ENCODE measurements at regions not wholly inside any gene's neighbourhood (a gene's known extent, or its start where the extent isn't known, plus 50 kb on each side); places are given as distances from the start of the nearest gene placed in this dataset.

GRCh38 chr2:161042990-161043625 lies 117.1 kb upstream of the TANK start:
- Mint-ChIP-seq H3K4me1 (no peaks in the 10 kb centered on the region), H3K4me3 (no peak overlapping the region), H3K9me3 (no peaks in the 10 kb centered on the region), H3K27ac (no peak overlapping the region), H3K27me3 (no peaks in the 10 kb centered on the region)
- ATAC-seq: no peak
- DNase-seq: no peak

GRCh38 chr2:161044095-161044865 lies 115.9 kb upstream of the TANK start:
- H3K4me1 Mint-ChIP-seq: no peaks in the 10 kb centered on the region
- H3K4me3 Mint-ChIP-seq: no peak overlapping the region
- DNase-seq: no peak
- H3K27me3 Mint-ChIP-seq: peaks cover 2% of the 10 kb centered on the region
- ATAC-seq: no peak
- H3K27ac Mint-ChIP-seq: no peak overlapping the region
- H3K9me3 Mint-ChIP-seq: no peaks in the 10 kb centered on the region

DNA sequence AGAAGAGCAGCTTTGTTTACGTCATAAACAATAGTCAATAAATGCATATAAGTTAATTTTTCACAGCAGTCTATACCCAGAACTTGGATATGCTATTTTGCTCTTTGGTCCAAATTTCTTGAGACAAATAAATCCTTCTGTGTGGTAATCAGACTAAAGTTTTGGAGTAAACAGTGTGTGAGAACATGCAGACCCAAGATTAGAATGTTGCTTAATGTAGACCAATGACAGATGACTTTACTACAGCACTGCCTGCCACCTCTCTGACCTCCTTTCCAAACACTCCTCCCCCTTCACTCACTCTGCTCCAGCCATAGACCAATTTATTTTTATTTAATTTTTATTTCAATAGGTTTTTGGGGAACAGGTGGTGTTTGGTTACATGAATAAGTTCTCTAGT lies 115.3 kb upstream of the TANK start:
- ATAC-seq (no peak), DNase-seq (no peak)
- no peaks in the 10 kb centered on the region for H3K9me3 Mint-ChIP-seq
- H3K27ac Mint-ChIP-seq: no peak overlapping the region
- peaks cover 8% of the 10 kb centered on the region for H3K27me3 Mint-ChIP-seq
- H3K4me1 Mint-ChIP-seq: no peaks in the 10 kb centered on the region
- H3K4me3 Mint-ChIP-seq: no peak overlapping the region

DNA sequence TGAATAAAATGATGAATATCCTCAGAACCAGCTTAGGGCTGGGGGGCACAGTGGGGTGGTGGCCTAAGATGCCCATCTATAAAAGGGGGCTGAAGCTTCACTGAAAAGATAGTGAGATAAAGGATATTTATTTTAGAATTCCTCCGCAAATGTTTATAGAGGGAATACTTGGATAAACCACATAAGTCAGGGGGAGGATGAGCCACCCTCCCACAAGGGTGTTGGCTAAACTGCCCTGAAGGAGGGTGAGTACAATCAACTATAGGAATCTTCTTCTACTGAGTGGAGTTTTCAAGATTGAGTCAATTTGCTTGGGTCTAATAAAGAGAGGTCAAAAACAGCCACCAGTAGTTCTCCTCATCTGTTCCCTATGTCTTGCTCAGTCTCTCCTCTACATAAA lies 114.5 kb upstream of the TANK start:
- H3K4me3 Mint-ChIP-seq: no peak overlapping the region
- H3K4me1 Mint-ChIP-seq: no peaks in the 10 kb centered on the region
- DNase-seq: no peak
- no peaks in the 10 kb centered on the region for H3K9me3 Mint-ChIP-seq
- ATAC-seq: no peak
- peaks cover 16% of the 10 kb centered on the region for H3K27me3 Mint-ChIP-seq
- H3K27ac Mint-ChIP-seq: no peak overlapping the region

GRCh38 chr2:161046876-161047275 lies 113.4 kb upstream of the TANK start:
- no peak for ATAC-seq
- H3K9me3 Mint-ChIP-seq: no peaks in the 10 kb centered on the region

DNA sequence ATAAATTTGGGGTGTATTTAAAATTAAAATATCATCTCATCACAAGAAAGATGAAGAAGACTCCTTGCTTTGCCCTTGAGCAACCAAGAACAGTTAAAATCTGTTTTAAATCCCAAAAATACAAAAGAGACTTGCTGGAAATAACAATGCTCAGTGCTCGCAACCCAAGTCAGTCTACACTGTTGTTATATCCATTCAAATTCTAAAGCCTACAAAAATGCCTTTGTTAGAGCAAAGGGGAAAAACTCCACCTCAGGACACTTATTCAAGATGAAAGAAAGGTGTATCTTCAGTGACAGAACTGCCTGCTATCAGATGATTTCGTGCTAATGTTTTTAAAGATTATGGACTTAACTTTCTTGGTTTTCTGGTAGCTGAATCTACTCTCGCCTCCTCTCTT lies 111.9 kb upstream of the TANK start:
- no peaks in the 10 kb centered on the region for H3K4me1 Mint-ChIP-seq
- DNase-seq (no peak), ATAC-seq (no peak)
- H3K27ac Mint-ChIP-seq: no peak overlapping the region
- H3K27me3 Mint-ChIP-seq: peaks cover 42% of the 10 kb centered on the region
- no peak overlapping the region for H3K4me3 Mint-ChIP-seq
- H3K9me3 Mint-ChIP-seq: no peaks in the 10 kb centered on the region

More at GRCh38 chr2:161046876-161047275, 113.4 kb upstream of the TANK start:
- Mint-ChIP-seq H3K27me3 (peaks cover 28% of the 10 kb centered on the region), H3K4me3 (no peak overlapping the region), H3K4me1 (no peaks in the 10 kb centered on the region), H3K27ac (no peak overlapping the region)
- no peak for DNase-seq

- DNase-seq (no peak), ATAC-seq (no peak)
- H3K4me3 Mint-ChIP-seq: no peak overlapping the region
- H3K27me3 Mint-ChIP-seq: peaks cover 44% of the 10 kb centered on the region
- H3K27ac Mint-ChIP-seq: no peak overlapping the region
- H3K9me3 Mint-ChIP-seq: no peaks in the 10 kb centered on the region
- H3K4me1 Mint-ChIP-seq: no peaks in the 10 kb centered on the region
These were observed 110.7 kb upstream of the TANK start for GRCh38 chr2:161049559-161049958.

GRCh38 chr2:161052214-161052613 lies 108.0 kb upstream of the TANK start:
- DNase-seq: no peak
- ATAC-seq: no peak
- Mint-ChIP-seq H3K4me3 (no peak overlapping the region), H3K27me3 (peaks cover 44% of the 10 kb centered on the region), H3K9me3 (peaks cover 4 to 12% of the 10 kb centered on the region in 2 donors), H3K4me1 (no peaks in the 10 kb centered on the region), H3K27ac (no peak overlapping the region)

DNA sequence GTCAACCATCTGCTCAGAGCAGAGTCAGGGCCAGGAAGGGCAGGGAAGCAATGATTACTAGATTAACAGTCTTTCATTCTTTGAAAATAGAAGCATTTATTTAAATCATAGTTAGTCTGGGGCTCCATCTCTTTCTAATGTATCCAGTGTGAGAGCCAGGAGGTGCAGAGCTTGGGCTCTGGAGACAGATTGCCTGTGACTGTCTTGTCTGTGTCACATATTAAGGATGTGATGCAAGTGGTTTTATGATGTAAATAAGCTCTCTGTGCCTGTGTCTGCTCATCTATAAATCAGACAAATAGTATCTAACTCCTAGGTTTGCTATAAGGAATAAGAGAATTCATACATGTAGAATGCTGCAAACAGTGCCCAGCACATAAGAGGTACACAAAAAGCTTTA lies 104.9 kb upstream of the TANK start:
- H3K27ac Mint-ChIP-seq: no peak overlapping the region
- peaks cover 33% of the 10 kb centered on the region for H3K27me3 Mint-ChIP-seq
- no peaks in the 10 kb centered on the region for H3K4me1 Mint-ChIP-seq
- DNase-seq: no peak
- no peak overlapping the region for H3K4me3 Mint-ChIP-seq
- no peak for ATAC-seq
- peaks cover 7 to 16% of the 10 kb centered on the region in 2 donors for H3K9me3 Mint-ChIP-seq

- ATAC-seq (no peak), DNase-seq (no peak)
- H3K27me3 Mint-ChIP-seq: no peaks in the 10 kb centered on the region
- peaks cover 6% of the 10 kb centered on the region for H3K4me1 Mint-ChIP-seq
- H3K27ac Mint-ChIP-seq: no peak overlapping the region
- H3K9me3 Mint-ChIP-seq: peaks cover 7 to 16% of the 10 kb centered on the region in 2 donors
- H3K4me3 Mint-ChIP-seq: no peak overlapping the region
These were observed 100.8 kb upstream of the TANK start for GRCh38 chr2:161059388-161059787.

GRCh38 chr2:161061786-161062185 lies 98.4 kb upstream of the TANK start:
- peaks cover 6% of the 10 kb centered on the region for H3K4me1 Mint-ChIP-seq
- H3K9me3 Mint-ChIP-seq: peaks cover 7 to 8% of the 10 kb centered on the region in 2 donors
- H3K27me3 Mint-ChIP-seq: peaks cover 11% of the 10 kb centered on the region
- no peak overlapping the region for H3K4me3 Mint-ChIP-seq
- ATAC-seq: no peak
- no peak for DNase-seq
- H3K27ac Mint-ChIP-seq: no peak overlapping the region

- H3K27me3 Mint-ChIP-seq: peaks cover 21% of the 10 kb centered on the region
- H3K27ac Mint-ChIP-seq: peak overlapping the region in 1 of 2 donors; percentile 1
- peak; percentile 58 to 60 for DNase-seq
- H3K4me1 Mint-ChIP-seq: peaks cover 15% of the 10 kb centered on the region
- no peak overlapping the region for H3K4me3 Mint-ChIP-seq
- peak; percentile 83 for ATAC-seq
- no peaks in the 10 kb centered on the region for H3K9me3 Mint-ChIP-seq
These were observed 96.9 kb upstream of the TANK start for GRCh38 chr2:161063157-161063945.

DNA sequence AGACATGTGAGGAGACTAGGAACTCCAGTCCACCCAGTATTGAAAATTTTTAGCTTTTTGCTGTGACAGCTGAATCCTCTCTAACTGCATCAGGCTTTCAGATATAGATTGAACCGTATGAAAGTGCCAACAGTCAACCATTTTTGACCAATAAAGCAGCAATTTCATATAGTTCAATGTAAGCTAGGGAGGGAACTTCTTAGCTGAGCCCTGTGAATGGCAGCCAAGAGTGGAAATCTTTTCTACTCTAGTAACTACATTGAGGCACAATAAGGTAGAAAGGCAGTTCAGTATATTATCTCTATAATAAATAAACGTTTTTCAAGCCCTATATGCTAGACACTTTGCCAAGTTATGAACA lies 96.3 kb upstream of the TANK start:
- H3K4me3 Mint-ChIP-seq: no peak overlapping the region
- no peak for DNase-seq
- H3K27ac Mint-ChIP-seq: peak overlapping the region in 1 of 2 donors; percentile 1
- H3K4me1 Mint-ChIP-seq: peaks cover 15% of the 10 kb centered on the region
- no peaks in the 10 kb centered on the region for H3K9me3 Mint-ChIP-seq
- ATAC-seq: peak; percentile 28
- H3K27me3 Mint-ChIP-seq: peaks cover 21% of the 10 kb centered on the region

GRCh38 chr2:161067846-161068350 lies 92.3 kb upstream of the TANK start:
- Mint-ChIP-seq H3K27me3 (peaks cover 21% of the 10 kb centered on the region), H3K9me3 (no peaks in the 10 kb centered on the region), H3K4me3 (no peak overlapping the region), H3K27ac (no peak overlapping the region), H3K4me1 (peaks cover 15% of the 10 kb centered on the region)
- no peak for ATAC-seq
- DNase-seq: no peak

DNA sequence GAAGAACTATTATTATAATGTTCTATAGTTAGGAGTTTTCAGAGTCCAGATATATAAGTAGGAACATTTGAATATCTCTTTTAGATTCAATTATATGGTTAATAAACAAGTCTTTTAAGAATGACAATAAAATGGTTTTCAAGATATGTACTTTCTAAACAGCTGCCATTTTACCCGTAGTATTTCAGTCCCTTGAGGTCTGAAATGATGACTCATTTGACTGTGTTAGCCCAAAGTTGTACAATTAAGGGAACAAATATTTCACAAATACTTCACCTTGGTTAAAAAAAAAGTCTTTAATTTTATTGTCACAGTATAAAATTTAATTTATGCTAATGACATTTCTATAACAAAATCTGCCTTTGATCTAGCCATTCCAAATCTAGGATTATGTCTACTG lies 91.6 kb upstream of the TANK start:
- H3K4me1 Mint-ChIP-seq: peaks cover 11% of the 10 kb centered on the region
- ATAC-seq (no peak), DNase-seq (no peak)
- no peak overlapping the region for H3K4me3 Mint-ChIP-seq
- H3K27ac Mint-ChIP-seq: no peak overlapping the region
- H3K27me3 Mint-ChIP-seq: peaks cover 21% of the 10 kb centered on the region
- peaks cover 0 to 4% of the 10 kb centered on the region in 2 donors for H3K9me3 Mint-ChIP-seq
